IMR-90 (cell line): ENCODE measurements at regions not wholly inside any gene's neighbourhood (a gene's known extent, or its start where the extent isn't known, plus 50 kb on each side); places are given as distances from the start of the nearest gene placed in this dataset.

ENCODE experiments used
- CHD1 ChIP-seq: IDR thresholded peaks from 2 replicates; pipeline ENCODE4 v1.6.1; 2012; ENCODE audit warnings: low read depth, low read length, improper control_type of control experiment
- FOS ChIP-seq: fragments of 150-350 bp; IDR thresholded peaks from 2 replicates; pipeline ENCODE4 v1.6.1; 2016; ENCODE audit warnings: low read depth, low read length
- TF ChIP-seq, protein P1 (sequence below): fragments of 150-350 bp; IDR thresholded peaks from 2 replicates; pipeline ENCODE4 v1.6.1; 2016; ENCODE audit warnings: low read depth, mild to moderate bottlenecking, low read length, moderate library complexity, borderline replicate concordance

DNA sequence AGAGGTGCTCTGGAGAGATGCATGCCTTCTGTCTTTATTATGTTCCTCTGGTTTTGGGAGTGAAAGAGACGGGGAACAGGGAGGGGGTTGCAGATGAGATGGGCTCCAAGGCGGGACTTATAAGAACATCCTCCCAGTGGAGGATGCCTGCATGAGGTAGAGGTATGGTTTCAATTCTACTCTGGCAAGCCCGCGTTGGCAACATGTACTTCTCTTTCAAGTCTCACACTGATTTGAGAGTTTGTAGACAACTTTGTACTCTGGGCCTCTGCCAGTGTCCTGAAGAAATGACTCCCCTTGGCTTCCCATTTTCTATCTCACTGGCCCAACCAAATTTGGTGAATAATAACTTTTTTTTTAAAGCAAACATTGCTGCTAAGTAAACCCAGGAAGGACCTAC lies 121.3 kb downstream of the C12orf75 start:
- TF ChIP-seq, protein P1, sequence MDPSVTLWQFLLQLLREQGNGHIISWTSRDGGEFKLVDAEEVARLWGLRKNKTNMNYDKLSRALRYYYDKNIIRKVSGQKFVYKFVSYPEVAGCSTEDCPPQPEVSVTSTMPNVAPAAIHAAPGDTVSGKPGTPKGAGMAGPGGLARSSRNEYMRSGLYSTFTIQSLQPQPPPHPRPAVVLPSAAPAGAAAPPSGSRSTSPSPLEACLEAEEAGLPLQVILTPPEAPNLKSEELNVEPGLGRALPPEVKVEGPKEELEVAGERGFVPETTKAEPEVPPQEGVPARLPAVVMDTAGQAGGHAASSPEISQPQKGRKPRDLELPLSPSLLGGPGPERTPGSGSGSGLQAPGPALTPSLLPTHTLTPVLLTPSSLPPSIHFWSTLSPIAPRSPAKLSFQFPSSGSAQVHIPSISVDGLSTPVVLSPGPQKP: no peak
- TF ChIP-seq FOS: no peak
- TF ChIP-seq CHD1: no peak
